ENCODE measurements at regions not wholly inside any gene's neighbourhood (a gene's known extent, or its start where the extent isn't known, plus 50 kb on each side); places are given as distances from the start of the nearest gene placed in this dataset.

GRCh38 chr1:67890857-67891256 lies 57.6 kb upstream of the GNG12 start (continued):
- TF ChIP-seq REST (IDR thresholded peaks at IDR 0.05), result no peak

- no peaks in the 10 kb centered on the region for H3K4me1 ChIP-seq (ENCODE audit: control insufficient read depth in 4 of 4, insufficient read depth in 4 of 4, low read length in 3 of 4)
- DNase-seq (ENCODE audit: low spot score), result no peak
- H3K4me3 ChIP-seq (ENCODE audit: low read depth in 1 of 3, low read length in 3 of 3), result no peak overlapping the region
- H3K36me3 ChIP-seq (ENCODE audit: control insufficient read depth in 4 of 4, insufficient read depth in 3 of 4, low read depth in 1 of 4, low read length in 3 of 4), result no peaks in the 10 kb centered on the region
- H3K9ac ChIP-seq (ENCODE audit: low read depth in 1 of 2, low read length in 2 of 2), result no peak overlapping the region
- H3K9me3 ChIP-seq (ENCODE audit: control insufficient read depth in 4 of 4, low read length in 3 of 4), result no peaks in the 10 kb centered on the region
- TF ChIP-seq HNF4A (conservative IDR thresholded peaks at IDR 0.05), result no peak
- peak in 1 of 2 donors; percentile 60 for TF ChIP-seq JUND (IDR thresholded peaks at IDR 0.05)
- H3K27ac ChIP-seq (ENCODE audit: low read depth in 1 of 2, low read length in 2 of 2), result no peak overlapping the region
- H3K27me3 ChIP-seq (ENCODE audit: control insufficient read depth in 4 of 4, insufficient read depth in 4 of 4, low read length in 3 of 4), result no peaks in the 10 kb centered on the region
Measured at GRCh38 chr1:67889953-67890567, 56.8 kb upstream of the GNG12 start.

GRCh38 chr1:67889466-67889865 lies 56.2 kb upstream of the GNG12 start:
- TF ChIP-seq EGR1 (IDR thresholded peaks at IDR 0.05; ENCODE audit: low read depth in 2 of 2), result no peak
- Histone ChIP-seq H3K4me1 (ENCODE audit: control insufficient read depth in 4 of 4, insufficient read depth in 4 of 4, low read length in 3 of 4) (no peaks in the 10 kb centered on the region), H3K27ac (ENCODE audit: low read depth in 1 of 2, low read length in 2 of 2) (no peak overlapping the region), H3K4me3 (ENCODE audit: low read depth in 1 of 3, low read length in 3 of 3) (no peak overlapping the region), H3K9ac (ENCODE audit: low read depth in 1 of 2, low read length in 2 of 2) (no peak overlapping the region), H3K9me3 (ENCODE audit: control insufficient read depth in 4 of 4, low read length in 3 of 4) (no peaks in the 10 kb centered on the region), H3K36me3 (ENCODE audit: control insufficient read depth in 4 of 4, insufficient read depth in 3 of 4, low read depth in 1 of 4, low read length in 3 of 4) (no peaks in the 10 kb centered on the region), H3K27me3 (ENCODE audit: control insufficient read depth in 4 of 4, insufficient read depth in 4 of 4, low read length in 3 of 4) (no peaks in the 10 kb centered on the region)
- DNase-seq (ENCODE audit: low spot score), result no peak
- WGBS, result 93% methylated on average over 1 of the region's 1 CpG

- Histone ChIP-seq H3K9ac (ENCODE audit: low read depth in 1 of 2, low read length in 2 of 2) (no peak overlapping the region), H3K27me3 (ENCODE audit: control insufficient read depth in 4 of 4, insufficient read depth in 4 of 4, low read length in 3 of 4) (no peaks in the 10 kb centered on the region)
- 75% methylated on average over 6 of the region's 6 CpGs for WGBS
Measured at GRCh38 chr1:67888216-67889106, 55.2 kb upstream of the GNG12 start.

More at GRCh38 chr1:67888216-67889106, 55.2 kb upstream of the GNG12 start:
- Histone ChIP-seq H3K36me3 (ENCODE audit: control insufficient read depth in 4 of 4, insufficient read depth in 3 of 4, low read depth in 1 of 4, low read length in 3 of 4) (no peaks in the 10 kb centered on the region), H3K4me1 (ENCODE audit: control insufficient read depth in 4 of 4, insufficient read depth in 4 of 4, low read length in 3 of 4) (no peaks in the 10 kb centered on the region), H3K27ac (ENCODE audit: low read depth in 1 of 2, low read length in 2 of 2) (no peak overlapping the region), H3K9me3 (ENCODE audit: control insufficient read depth in 4 of 4, low read length in 3 of 4) (no peaks in the 10 kb centered on the region), H3K4me3 (ENCODE audit: low read depth in 1 of 3, low read length in 3 of 3) (no peak overlapping the region)
- DNase-seq (ENCODE audit: low spot score), result no peak
- no peak for TF ChIP-seq JUND (IDR thresholded peaks at IDR 0.05)
- no peak for TF ChIP-seq HNF4G (IDR thresholded peaks at IDR 0.05)
- no peak for TF ChIP-seq YY1 (IDR thresholded peaks at IDR 0.05)
- TF ChIP-seq CTCF (IDR thresholded peaks at IDR 0.05; ENCODE audit: low read depth, low read length, missing input control), result no peak
- TF ChIP-seq ATF3 (IDR thresholded peaks at IDR 0.05), result no peak
- no peak for TF ChIP-seq NR2F2 (IDR thresholded peaks at IDR 0.05)
- no peak for TF ChIP-seq EGR1 (IDR thresholded peaks at IDR 0.05; ENCODE audit: low read depth in 2 of 2)
- no peak for TF ChIP-seq FOXA1 (IDR thresholded peaks at IDR 0.05)
- no peak for TF ChIP-seq MAX (IDR thresholded peaks at IDR 0.05)
- no peak for TF ChIP-seq RXRA (IDR thresholded peaks at IDR 0.05)
- no peak for TF ChIP-seq REST (IDR thresholded peaks at IDR 0.05)
- TF ChIP-seq HNF4A (conservative IDR thresholded peaks at IDR 0.05), result no peak

Data from liver (tissue), 8 donors.